ENCODE measurements at regions not wholly inside any gene's neighbourhood (a gene's known extent, or its start where the extent isn't known, plus 50 kb on each side); places are given as distances from the start of the nearest gene placed in this dataset.

DNA sequence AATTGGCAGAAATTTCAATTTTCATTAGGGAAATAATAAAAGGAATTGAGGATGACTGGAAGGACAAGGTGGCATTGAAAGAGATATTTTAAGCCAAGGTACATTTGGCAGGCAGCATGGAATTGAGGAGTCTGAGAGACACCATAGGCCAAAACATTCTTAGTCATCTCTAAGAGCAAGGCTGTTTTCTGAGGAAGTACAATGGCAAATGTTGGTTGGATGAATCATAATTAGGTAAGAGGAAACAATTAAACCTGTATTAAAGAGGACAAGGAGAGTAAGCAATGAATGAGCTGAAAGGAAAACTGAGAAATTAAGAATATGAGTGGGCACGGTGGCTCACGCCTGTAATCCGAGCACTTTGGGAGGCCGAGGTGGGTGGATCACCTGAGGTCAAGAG, 86.3 kb downstream of the MRPL32 start:
- Histone ChIP-seq H2BK20ac (ENCODE audit: low read depth, low read length, poor library complexity, severe bottlenecking) (no peak overlapping the region), H3K14ac (ENCODE audit: insufficient read depth, low read length) (no peak overlapping the region), H3K79me1 (ENCODE audit: insufficient read depth, low read depth, low read length, poor library complexity, severe bottlenecking) (no peaks in the 10 kb centered on the region), H2BK12ac (ENCODE audit: insufficient read length, low read depth, low read length) (no peak overlapping the region), H3K4ac (ENCODE audit: low read depth, low read length) (no peak overlapping the region), H2AK5ac (ENCODE audit: insufficient read length, low read length) (no peak overlapping the region), H4K8ac (replicated peaks; ENCODE audit: insufficient read length, low read depth, low read length) (no peak overlapping the region), H2BK120ac (ENCODE audit: low read depth, low read length, poor library complexity, severe bottlenecking) (no peak overlapping the region), H3K27ac (ENCODE audit: insufficient read length, low read depth, low read length) (no peak overlapping the region), H4K20me1 (ENCODE audit: control insufficient read depth, insufficient read depth, insufficient read length) (no peaks in the 10 kb centered on the region), H3K79me2 (ENCODE audit: insufficient read depth, low read length) (no peaks in the 10 kb centered on the region), H2BK5ac (ENCODE audit: insufficient read length, low read length) (no peak overlapping the region), H4K5ac (ENCODE audit: insufficient read length, low read depth, low read length) (no peak overlapping the region), H3K9me3 (ENCODE audit: control insufficient read depth, low read depth, low read length) (no peaks in the 10 kb centered on the region), H3K4me2 (ENCODE audit: insufficient read depth, insufficient read length, low read length) (no peak overlapping the region), H3K23me2 (ENCODE audit: insufficient read length, low read depth, low read length, poor library complexity, severe bottlenecking) (no peaks in the 10 kb centered on the region), H4K91ac (ENCODE audit: insufficient read length, low read depth, low read length) (no peak overlapping the region), H2AFZ (ENCODE audit: low read length) (no peak overlapping the region), H3K18ac (ENCODE audit: insufficient read length, low read depth, low read length) (no peak overlapping the region), H3K23ac (ENCODE audit: insufficient read length, low read depth, low read length) (no peak overlapping the region), H3K9ac (ENCODE audit: extremely low read depth, insufficient read length, low read length) (no peak overlapping the region), H3K56ac (ENCODE audit: insufficient read length, low read depth, low read length) (no peak overlapping the region), H3K4me1 (ENCODE audit: insufficient read depth, low read length) (no peaks in the 10 kb centered on the region), H3T11ph (ENCODE audit: low read length) (no peak overlapping the region), H2BK15ac (ENCODE audit: low read depth, low read length) (no peak overlapping the region), H3K27me3 (ENCODE audit: insufficient read depth, low read length) (no peaks in the 10 kb centered on the region)
- TF ChIP-seq, protein P1, sequence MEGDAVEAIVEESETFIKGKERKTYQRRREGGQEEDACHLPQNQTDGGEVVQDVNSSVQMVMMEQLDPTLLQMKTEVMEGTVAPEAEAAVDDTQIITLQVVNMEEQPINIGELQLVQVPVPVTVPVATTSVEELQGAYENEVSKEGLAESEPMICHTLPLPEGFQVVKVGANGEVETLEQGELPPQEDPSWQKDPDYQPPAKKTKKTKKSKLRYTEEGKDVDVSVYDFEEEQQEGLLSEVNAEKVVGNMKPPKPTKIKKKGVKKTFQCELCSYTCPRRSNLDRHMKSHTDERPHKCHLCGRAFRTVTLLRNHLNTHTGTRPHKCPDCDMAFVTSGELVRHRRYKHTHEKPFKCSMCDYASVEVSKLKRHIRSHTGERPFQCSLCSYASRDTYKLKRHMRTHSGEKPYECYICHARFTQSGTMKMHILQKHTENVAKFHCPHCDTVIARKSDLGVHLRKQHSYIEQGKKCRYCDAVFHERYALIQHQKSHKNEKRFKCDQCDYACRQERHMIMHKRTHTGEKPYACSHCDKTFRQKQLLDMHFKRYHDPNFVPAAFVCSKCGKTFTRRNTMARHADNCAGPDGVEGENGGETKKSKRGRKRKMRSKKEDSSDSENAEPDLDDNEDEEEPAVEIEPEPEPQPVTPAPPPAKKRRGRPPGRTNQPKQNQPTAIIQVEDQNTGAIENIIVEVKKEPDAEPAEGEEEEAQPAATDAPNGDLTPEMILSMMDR (conservative IDR thresholded peaks at IDR 0.05): no peak
- H3K4me1 Mint-ChIP-seq: peaks cover 16 to 20% of the 10 kb centered on the region in 2 experiments
- WGBS (ENCODE audit: extremely low coverage, insufficient read length, low lambda C conversion rate): no CpG with 5 or more reads among the region's 4 CpGs
- no peaks in the 10 kb centered on the region for H3K36me3 Mint-ChIP-seq (ENCODE audit: insufficient read depth in 1 of 3, low read depth in 3 of 3)
- H3K9me3 Mint-ChIP-seq: no peaks in the 10 kb centered on the region; a peak in 1 of 5 replicates
- no peak for DNase-seq
- H3K27ac Mint-ChIP-seq: no peak overlapping the region
- no peak overlapping the region for H3K4me3 Mint-ChIP-seq
- H3K27me3 Mint-ChIP-seq (ENCODE audit: low read depth): no peaks in the 10 kb centered on the region

Measured in H9 (cell line).